Renal pelvis (tissue), 1 donor: ENCODE measurements at regions not wholly inside any gene's neighbourhood (a gene's known extent, or its start where the extent isn't known, plus 50 kb on each side); places are given as distances from the start of the nearest gene placed in this dataset.

Source experiments
- DNase-seq: peaks from one replicate; pipeline ENCODE4 v3.0.0-alpha.2; 2013

- peak; percentile 69 for DNase-seq
Measured at GRCh38 chr11:70608568-70609470, 210.5 kb downstream of the CTTN start.

- DNase-seq, result no peak
Measured at GRCh38 chr11:70610566-70611565, 212.5 kb downstream of the CTTN start.

GRCh38 chr11:70611821-70612220 lies 213.5 kb downstream of the CTTN start:
- DNase-seq, result no peak

- DNase-seq, result no peak
Measured at GRCh38 chr11:70612459-70613141, 214.3 kb downstream of the CTTN start.

GRCh38 chr11:70614034-70614681 lies 215.8 kb downstream of the CTTN start:
- DNase-seq, result no peak

GRCh38 chr11:70615036-70615875 lies 216.9 kb downstream of the CTTN start:
- no peak for DNase-seq

- no peak for DNase-seq
Measured at GRCh38 chr11:70616317-70616716, 218.0 kb downstream of the CTTN start.

GRCh38 chr11:70616938-70617654 lies 218.8 kb downstream of the CTTN start:
- DNase-seq, result no peak

- DNase-seq, result no peak
Measured at GRCh38 chr11:70618431-70619101, 220.2 kb downstream of the CTTN start.

- no peak for DNase-seq
Measured at GRCh38 chr11:70619591-70619990, 221.3 kb downstream of the CTTN start.

GRCh38 chr11:70620510-70621184 lies 222.3 kb downstream of the CTTN start:
- DNase-seq, result no peak

GRCh38 chr11:70621241-70621640 lies 222.9 kb downstream of the CTTN start:
- DNase-seq, result no peak

GRCh38 chr11:70622091-70622490 lies 223.8 kb downstream of the CTTN start:
- DNase-seq, result no peak

GRCh38 chr11:70623906-70624597 lies 225.7 kb downstream of the CTTN start:
- no peak for DNase-seq

- DNase-seq, result no peak
Measured at GRCh38 chr11:70624598-70624993, 226.3 kb downstream of the CTTN start.

GRCh38 chr11:70625051-70625450 lies 226.7 kb downstream of the CTTN start:
- DNase-seq, result no peak

- DNase-seq, result no peak
Measured at GRCh38 chr11:70625582-70626518, 227.5 kb downstream of the CTTN start.
